ENCODE measurements at regions not wholly inside any gene's neighbourhood (a gene's known extent, or its start where the extent isn't known, plus 50 kb on each side); places are given as distances from the start of the nearest gene placed in this dataset.

GRCh38 chr18:55787536-55788073, 199.6 kb upstream of the TCF4 start:
- TF ChIP-seq CTCF (conservative IDR thresholded peaks at IDR 0.05; ENCODE audit: low read depth, low read length) (no peak), POLR2A (IDR thresholded peaks at IDR 0.05; ENCODE audit: low read depth, low read length) (no peak), FOS (IDR thresholded peaks at IDR 0.05; ENCODE audit: low read depth, low read length) (no peak)

Measured in IMR-90 (cell line).